H54 (cell line): ENCODE measurements at regions not wholly inside any gene's neighbourhood (a gene's known extent, or its start where the extent isn't known, plus 50 kb on each side); places are given as distances from the start of the nearest gene placed in this dataset.

Source experiments
- DNase-seq: peaks from one replicate; pipeline ENCODE4 v3.0.0; 2011; ENCODE audit warnings: low spot score, mixed read lengths; ENCODE audit not compliant: insufficient read length
- FAIRE-seq: peaks from 3 replicates; lab custom pipeline; 2011; peaks lifted over from hg19 to GRCh38; lab: Jason Lieb, UNC
- POLR2A ChIP-seq: IDR thresholded peaks from 2 replicates; pipeline ENCODE4 v1.6.1; 2011; ENCODE audit warnings: low read depth, mild to moderate bottlenecking, low read length

GRCh38 chr6:37099442-37099841 lies 70.5 kb upstream of the PIM1 start:
- no peak for FAIRE-seq
- TF ChIP-seq POLR2A = no peak

GRCh38 chr6:37100745-37101144 lies 69.2 kb upstream of the PIM1 start:
- no peak for DNase-seq
- TF ChIP-seq POLR2A = no peak
- FAIRE-seq = no peak

More at GRCh38 chr6:37099442-37099841, 70.5 kb upstream of the PIM1 start:
- DNase-seq = peak; percentile 24

GRCh38 chr6:37101991-37102298 lies 68.0 kb upstream of the PIM1 start:
- no peak for TF ChIP-seq POLR2A
- DNase-seq (no peak), FAIRE-seq (no peak)

- FAIRE-seq (no peak), DNase-seq (peak; percentile 81)
- TF ChIP-seq POLR2A = peak; percentile 49; the same call in 1 of the 2 replicates
These were observed 67.4 kb upstream of the PIM1 start for GRCh38 chr6:37102299-37103168.

GRCh38 chr6:37103169-37104039 lies 66.5 kb upstream of the PIM1 start:
- TF ChIP-seq POLR2A = no peak
- DNase-seq = peak; percentile 19
- no peak for FAIRE-seq

GRCh38 chr6:37104824-37105147 lies 65.2 kb upstream of the PIM1 start:
- TF ChIP-seq POLR2A = no peak
- no peak for FAIRE-seq

GRCh38 chr6:37105148-37106050 lies 64.6 kb upstream of the PIM1 start:
- FAIRE-seq (no peak), DNase-seq (no peak)
- no peak for TF ChIP-seq POLR2A

More at GRCh38 chr6:37104824-37105147, 65.2 kb upstream of the PIM1 start:
- DNase-seq = no peak

GRCh38 chr6:37106051-37106363 lies 63.9 kb upstream of the PIM1 start:
- TF ChIP-seq POLR2A = no peak
- FAIRE-seq (no peak), DNase-seq (no peak)

GRCh38 chr6:37106554-37106953 lies 63.4 kb upstream of the PIM1 start:
- TF ChIP-seq POLR2A = no peak
- DNase-seq (no peak), FAIRE-seq (no peak)

- DNase-seq (no peak), FAIRE-seq (no peak)
- TF ChIP-seq POLR2A = no peak
These were observed 62.9 kb upstream of the PIM1 start for GRCh38 chr6:37106982-37107491.

GRCh38 chr6:37109714-37110499 lies 60.0 kb upstream of the PIM1 start:
- FAIRE-seq = no peak
- DNase-seq = no peak
- no peak for TF ChIP-seq POLR2A

GRCh38 chr6:37110500-37111461 lies 59.2 kb upstream of the PIM1 start:
- no peak for TF ChIP-seq POLR2A
- no peak for FAIRE-seq
- DNase-seq = no peak
